ENCODE measurements at regions not wholly inside any gene's neighbourhood (a gene's known extent, or its start where the extent isn't known, plus 50 kb on each side); places are given as distances from the start of the nearest gene placed in this dataset.

DNA sequence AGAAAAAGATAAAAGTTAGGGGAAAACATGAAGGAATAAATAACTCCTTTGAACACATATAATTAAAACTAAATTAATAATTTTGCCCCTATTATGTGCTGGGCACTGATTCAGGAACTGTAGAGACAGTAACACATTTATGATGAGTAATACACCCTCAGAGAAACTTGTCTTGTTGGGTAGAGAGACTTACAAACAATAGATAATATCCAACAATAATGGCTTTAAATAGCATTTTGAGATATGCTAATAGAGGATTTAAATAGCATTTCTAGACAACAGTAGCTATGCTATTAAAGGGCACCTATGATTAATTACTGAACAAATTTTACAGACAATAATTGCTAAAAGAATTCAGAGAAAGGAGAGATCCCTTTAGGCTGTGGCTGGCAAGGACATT lies 455.5 kb downstream of the NUF2 start:
- Histone ChIP-seq H3K36me3 (replicated peaks; ENCODE audit: low read depth, low read length) (no peaks in the 10 kb centered on the region), H3K27me3 (ENCODE audit: low read depth, low read length) (no peaks in the 10 kb centered on the region), H3K27ac (ENCODE audit: low read length) (no peak overlapping the region), H3K4me2 (ENCODE audit: low read length) (no peak overlapping the region), H3K4me3 (ENCODE audit: low read length) (no peak overlapping the region), H4K20me1 (ENCODE audit: insufficient read depth, low read length) (no peaks in the 10 kb centered on the region), H3K9ac (ENCODE audit: low read length) (no peak overlapping the region), H3K9me3 (ENCODE audit: insufficient read depth, low read length) (no peaks in the 10 kb centered on the region), H2AFZ (ENCODE audit: low read depth, low read length) (no peak overlapping the region), H3K4me1 (ENCODE audit: low read length) (no peaks in the 10 kb centered on the region), H3K79me2 (ENCODE audit: low read length) (no peaks in the 10 kb centered on the region)
- TF ChIP-seq EZH2phosphoT487 (IDR thresholded peaks at IDR 0.05; ENCODE audit: low read depth), result no peak
- TF ChIP-seq, protein P1, sequence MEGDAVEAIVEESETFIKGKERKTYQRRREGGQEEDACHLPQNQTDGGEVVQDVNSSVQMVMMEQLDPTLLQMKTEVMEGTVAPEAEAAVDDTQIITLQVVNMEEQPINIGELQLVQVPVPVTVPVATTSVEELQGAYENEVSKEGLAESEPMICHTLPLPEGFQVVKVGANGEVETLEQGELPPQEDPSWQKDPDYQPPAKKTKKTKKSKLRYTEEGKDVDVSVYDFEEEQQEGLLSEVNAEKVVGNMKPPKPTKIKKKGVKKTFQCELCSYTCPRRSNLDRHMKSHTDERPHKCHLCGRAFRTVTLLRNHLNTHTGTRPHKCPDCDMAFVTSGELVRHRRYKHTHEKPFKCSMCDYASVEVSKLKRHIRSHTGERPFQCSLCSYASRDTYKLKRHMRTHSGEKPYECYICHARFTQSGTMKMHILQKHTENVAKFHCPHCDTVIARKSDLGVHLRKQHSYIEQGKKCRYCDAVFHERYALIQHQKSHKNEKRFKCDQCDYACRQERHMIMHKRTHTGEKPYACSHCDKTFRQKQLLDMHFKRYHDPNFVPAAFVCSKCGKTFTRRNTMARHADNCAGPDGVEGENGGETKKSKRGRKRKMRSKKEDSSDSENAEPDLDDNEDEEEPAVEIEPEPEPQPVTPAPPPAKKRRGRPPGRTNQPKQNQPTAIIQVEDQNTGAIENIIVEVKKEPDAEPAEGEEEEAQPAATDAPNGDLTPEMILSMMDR (IDR thresholded peaks at IDR 0.05; ENCODE audit: low read depth, low read length), result no peak

DNA sequence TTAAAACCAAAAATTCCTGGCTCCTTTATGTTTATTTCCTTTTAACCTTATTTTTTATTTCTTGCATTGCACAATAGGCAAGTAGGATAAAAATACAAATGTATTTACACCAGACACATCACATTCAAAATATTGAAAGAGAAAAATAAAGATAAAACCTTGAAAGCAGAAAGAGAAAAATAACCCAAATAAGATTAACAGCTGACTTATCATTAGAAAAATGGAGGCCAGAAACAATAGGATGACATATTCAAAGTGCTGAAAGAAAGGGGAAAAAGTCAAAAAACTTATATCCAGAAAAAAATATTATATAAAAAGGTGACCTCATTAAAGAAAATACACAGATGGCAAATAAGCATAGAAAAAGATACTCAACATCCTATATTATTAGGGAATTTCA lies 459.4 kb downstream of the NUF2 start:
- no peaks in the 10 kb centered on the region for H3K27me3 ChIP-seq (ENCODE audit: low read depth, low read length)
- H3K36me3 ChIP-seq (replicated peaks; ENCODE audit: low read depth, low read length), result no peaks in the 10 kb centered on the region
- H2AFZ ChIP-seq (ENCODE audit: low read depth, low read length), result no peak overlapping the region
- H3K4me1 ChIP-seq (ENCODE audit: low read length), result no peaks in the 10 kb centered on the region
- H3K4me2 ChIP-seq (ENCODE audit: low read length), result no peak overlapping the region
- no peak for TF ChIP-seq EZH2phosphoT487 (IDR thresholded peaks at IDR 0.05; ENCODE audit: low read depth)
- TF ChIP-seq, protein P1 (IDR thresholded peaks at IDR 0.05; ENCODE audit: low read depth, low read length), result no peak
- no peaks in the 10 kb centered on the region for H3K79me2 ChIP-seq (ENCODE audit: low read length)
- H3K9ac ChIP-seq (ENCODE audit: low read length), result no peak overlapping the region
- no peak overlapping the region for H3K4me3 ChIP-seq (ENCODE audit: low read length)
- H4K20me1 ChIP-seq (ENCODE audit: insufficient read depth, low read length), result no peaks in the 10 kb centered on the region
- H3K9me3 ChIP-seq (ENCODE audit: insufficient read depth, low read length), result no peaks in the 10 kb centered on the region
- no peak overlapping the region for H3K27ac ChIP-seq (ENCODE audit: low read length)

DNA sequence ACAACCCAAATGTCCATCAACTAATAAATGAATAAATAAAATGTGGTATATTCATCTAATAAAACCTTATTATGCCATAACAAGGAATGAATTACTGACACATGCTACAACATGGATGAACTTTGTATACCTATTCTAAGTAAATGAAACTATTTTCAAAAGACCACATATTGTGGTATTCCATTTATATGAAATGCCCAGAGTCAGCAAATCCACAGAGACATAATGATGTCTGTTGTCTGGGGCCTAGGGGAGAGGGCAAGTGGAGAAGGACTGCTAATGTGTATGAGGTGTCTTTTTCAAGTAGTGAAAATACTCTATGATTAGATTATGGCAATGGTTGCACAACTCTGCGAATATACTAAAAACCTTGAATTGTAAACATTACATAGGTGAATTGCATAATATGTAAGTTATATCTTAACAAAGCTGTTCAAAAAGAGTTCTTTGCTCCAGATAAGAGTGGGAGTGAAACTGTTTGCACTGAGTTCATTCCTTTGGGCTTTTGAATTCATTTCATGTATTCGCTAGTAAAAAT lies 464.2 kb downstream of the NUF2 start:
- Histone ChIP-seq H3K4me1 (ENCODE audit: low read length) (no peaks in the 10 kb centered on the region), H3K79me2 (ENCODE audit: low read length) (no peaks in the 10 kb centered on the region), H4K20me1 (ENCODE audit: insufficient read depth, low read length) (no peaks in the 10 kb centered on the region), H3K36me3 (replicated peaks; ENCODE audit: low read depth, low read length) (no peaks in the 10 kb centered on the region), H3K27ac (ENCODE audit: low read length) (no peak overlapping the region), H3K9me3 (ENCODE audit: insufficient read depth, low read length) (no peaks in the 10 kb centered on the region), H3K4me2 (ENCODE audit: low read length) (no peak overlapping the region), H2AFZ (ENCODE audit: low read depth, low read length) (no peak overlapping the region), H3K27me3 (ENCODE audit: low read depth, low read length) (no peaks in the 10 kb centered on the region), H3K4me3 (ENCODE audit: low read length) (no peak overlapping the region), H3K9ac (ENCODE audit: low read length) (no peak overlapping the region)
- TF ChIP-seq EZH2phosphoT487 (IDR thresholded peaks at IDR 0.05; ENCODE audit: low read depth), result no peak
- TF ChIP-seq, protein P1 (IDR thresholded peaks at IDR 0.05; ENCODE audit: low read depth, low read length), result no peak

DNA sequence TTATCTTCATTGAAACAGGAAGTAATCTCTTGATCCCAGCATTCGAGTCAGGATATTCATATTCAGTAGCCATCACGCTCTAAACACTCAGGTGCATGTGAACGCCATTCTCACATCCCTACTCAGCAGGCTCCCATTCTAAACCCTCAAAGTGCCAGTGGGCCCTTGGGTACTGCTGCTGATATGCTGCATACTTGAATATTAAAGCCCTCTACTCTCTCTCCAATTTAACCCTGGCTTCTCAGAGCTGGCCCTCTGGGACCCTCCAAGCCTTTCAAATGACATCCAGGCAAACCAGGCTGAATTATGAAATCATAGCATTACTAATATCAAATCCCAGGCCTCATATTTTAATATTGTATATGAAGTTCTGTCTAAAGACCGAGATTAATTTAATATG lies 468.2 kb downstream of the NUF2 start:
- H3K9me3 ChIP-seq (ENCODE audit: insufficient read depth, low read length), result no peaks in the 10 kb centered on the region
- H2AFZ ChIP-seq (ENCODE audit: low read depth, low read length), result no peak overlapping the region
- H3K36me3 ChIP-seq (replicated peaks; ENCODE audit: low read depth, low read length), result no peaks in the 10 kb centered on the region
- H3K79me2 ChIP-seq (ENCODE audit: low read length), result no peaks in the 10 kb centered on the region
- TF ChIP-seq, protein P1 (IDR thresholded peaks at IDR 0.05; ENCODE audit: low read depth, low read length), result no peak
- no peak for TF ChIP-seq EZH2phosphoT487 (IDR thresholded peaks at IDR 0.05; ENCODE audit: low read depth)
- H3K4me3 ChIP-seq (ENCODE audit: low read length), result no peak overlapping the region
- H3K4me2 ChIP-seq (ENCODE audit: low read length), result no peak overlapping the region
- no peaks in the 10 kb centered on the region for H3K27me3 ChIP-seq (ENCODE audit: low read depth, low read length)
- no peak overlapping the region for H3K27ac ChIP-seq (ENCODE audit: low read length)
- no peak overlapping the region for H3K9ac ChIP-seq (ENCODE audit: low read length)
- no peaks in the 10 kb centered on the region for H3K4me1 ChIP-seq (ENCODE audit: low read length)
- H4K20me1 ChIP-seq (ENCODE audit: insufficient read depth, low read length), result no peaks in the 10 kb centered on the region
